DND-41 (cell line): ENCODE measurements at regions not wholly inside any gene's neighbourhood (a gene's known extent, or its start where the extent isn't known, plus 50 kb on each side); places are given as distances from the start of the nearest gene placed in this dataset.

Experiments
- ATAC-seq: fragments of 200-7000 bp; cut with Tn5 transposase; 3 replicates; pipeline ENCODE4 v1.9.1; 2021; ENCODE audit warnings: low read depth; ENCODE audit not compliant: insufficient read depth
- DNase-seq: peaks from one replicate; pipeline ENCODE4 v3.0.0-alpha.2; 2020
- H2AFZ ChIP-seq: 2 replicates; pipeline ENCODE4 v1.6.0; 2012; ENCODE audit warnings: low read depth, low read length
- H3K27ac ChIP-seq: 2 replicates; pipeline ENCODE4 v1.5.1; 2012; ENCODE audit warnings: low read length, inconsistent platforms
- H3K27me3 ChIP-seq: fragments of 200-600 bp; sonication (generic); 2 replicates; pipeline ENCODE4 v1.6.0; 2012; ENCODE audit warnings: low read length, mild to moderate bottlenecking, inconsistent platforms; ENCODE audit not compliant: insufficient read depth, poor library complexity
- H3K36me3 ChIP-seq: 2 replicates; pipeline ENCODE4 v1.5.1; 2012; ENCODE audit warnings: low read length, inconsistent platforms; ENCODE audit not compliant: insufficient read depth
- H3K4me1 ChIP-seq: 2 replicates; pipeline ENCODE4 v1.5.1; 2012; ENCODE audit warnings: mild to moderate bottlenecking, low read length; ENCODE audit not compliant: insufficient read depth
- H3K4me2 ChIP-seq: 2 replicates; pipeline ENCODE4 v1.6.0; 2012; ENCODE audit warnings: mild to moderate bottlenecking, moderate library complexity, low read length, inconsistent platforms; ENCODE audit not compliant: insufficient read depth
- H3K4me3 ChIP-seq, 2 experiments: fragments of 200-600 bp in 1 of 2; shearing (Covaris generic) in 1 of 2; 2 replicates each; pipeline ENCODE4 v1.5.1; 2012 to 2016; ENCODE audit warnings: inconsistent platforms in 2 of 2, low read length in 2 of 2, mild to moderate bottlenecking in 2 of 2, low read depth in 1 of 2, moderate library complexity in 1 of 2
- H3K79me2 ChIP-seq: 2 replicates; pipeline ENCODE4 v1.6.0; 2012; ENCODE audit warnings: low read length, inconsistent platforms; ENCODE audit not compliant: insufficient read depth
- H3K9ac ChIP-seq: 2 replicates; pipeline ENCODE4 v1.6.0; 2012; ENCODE audit warnings: low read depth, mild to moderate bottlenecking, inconsistent platforms, low read length, moderate library complexity
- H3K9me3 ChIP-seq: 2 replicates; pipeline ENCODE4 v1.5.1; 2012; ENCODE audit warnings: low read length, moderate library complexity, mild to moderate bottlenecking, inconsistent platforms; ENCODE audit not compliant: insufficient read depth, severe bottlenecking
- H4K20me1 ChIP-seq: 2 replicates; pipeline ENCODE4 v1.6.0; 2012; ENCODE audit warnings: low read length; ENCODE audit not compliant: insufficient read depth
- EZH2 ChIP-seq: IDR thresholded peaks from 3 replicates; pipeline ENCODE4 v1.6.1; 2012; ENCODE audit warnings: borderline replicate concordance, low read depth, mild to moderate bottlenecking, moderate library complexity, low read length, inconsistent platforms; ENCODE audit not compliant: severe bottlenecking
- TF ChIP-seq, protein P1 (sequence below): IDR thresholded peaks from 2 replicates; pipeline ENCODE4 v1.5.1; 2012; ENCODE audit warnings: borderline replicate concordance, low read length, moderate library complexity, mild to moderate bottlenecking; ENCODE audit not compliant: poor library complexity, severe bottlenecking; ENCODE audit errors: extremely low read depth

GRCh38 chr2:222000326-222000725 lies 298.5 kb downstream of the PAX3 start:
- ATAC-seq: no peak
- Histone ChIP-seq H3K4me1 (no peaks in the 10 kb centered on the region), H2AFZ (no peak overlapping the region), H3K27ac (no peak overlapping the region), H3K79me2 (no peaks in the 10 kb centered on the region), H3K9ac (no peak overlapping the region), H3K36me3 (no peaks in the 10 kb centered on the region), H4K20me1 (no peaks in the 10 kb centered on the region), H3K4me2 (no peak overlapping the region), H3K27me3 (no peaks in the 10 kb centered on the region), H3K9me3 (no peaks in the 10 kb centered on the region), H3K4me3 (no peak overlapping the region)
- TF ChIP-seq, protein P1, sequence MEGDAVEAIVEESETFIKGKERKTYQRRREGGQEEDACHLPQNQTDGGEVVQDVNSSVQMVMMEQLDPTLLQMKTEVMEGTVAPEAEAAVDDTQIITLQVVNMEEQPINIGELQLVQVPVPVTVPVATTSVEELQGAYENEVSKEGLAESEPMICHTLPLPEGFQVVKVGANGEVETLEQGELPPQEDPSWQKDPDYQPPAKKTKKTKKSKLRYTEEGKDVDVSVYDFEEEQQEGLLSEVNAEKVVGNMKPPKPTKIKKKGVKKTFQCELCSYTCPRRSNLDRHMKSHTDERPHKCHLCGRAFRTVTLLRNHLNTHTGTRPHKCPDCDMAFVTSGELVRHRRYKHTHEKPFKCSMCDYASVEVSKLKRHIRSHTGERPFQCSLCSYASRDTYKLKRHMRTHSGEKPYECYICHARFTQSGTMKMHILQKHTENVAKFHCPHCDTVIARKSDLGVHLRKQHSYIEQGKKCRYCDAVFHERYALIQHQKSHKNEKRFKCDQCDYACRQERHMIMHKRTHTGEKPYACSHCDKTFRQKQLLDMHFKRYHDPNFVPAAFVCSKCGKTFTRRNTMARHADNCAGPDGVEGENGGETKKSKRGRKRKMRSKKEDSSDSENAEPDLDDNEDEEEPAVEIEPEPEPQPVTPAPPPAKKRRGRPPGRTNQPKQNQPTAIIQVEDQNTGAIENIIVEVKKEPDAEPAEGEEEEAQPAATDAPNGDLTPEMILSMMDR: no peak
- no peak for TF ChIP-seq EZH2
- DNase-seq: no peak

GRCh38 chr2:221999717-222000116 lies 299.1 kb downstream of the PAX3 start:
- Histone ChIP-seq H3K4me1 (no peaks in the 10 kb centered on the region), H4K20me1 (no peaks in the 10 kb centered on the region), H3K4me2 (no peak overlapping the region), H3K79me2 (no peaks in the 10 kb centered on the region), H3K27me3 (no peaks in the 10 kb centered on the region), H3K4me3 (no peak overlapping the region), H3K9ac (no peak overlapping the region), H2AFZ (no peak overlapping the region), H3K9me3 (no peaks in the 10 kb centered on the region), H3K36me3 (no peaks in the 10 kb centered on the region), H3K27ac (no peak overlapping the region)
- ATAC-seq (no peak), DNase-seq (no peak)
- TF ChIP-seq, protein P1: no peak
- TF ChIP-seq EZH2: no peak

DNA sequence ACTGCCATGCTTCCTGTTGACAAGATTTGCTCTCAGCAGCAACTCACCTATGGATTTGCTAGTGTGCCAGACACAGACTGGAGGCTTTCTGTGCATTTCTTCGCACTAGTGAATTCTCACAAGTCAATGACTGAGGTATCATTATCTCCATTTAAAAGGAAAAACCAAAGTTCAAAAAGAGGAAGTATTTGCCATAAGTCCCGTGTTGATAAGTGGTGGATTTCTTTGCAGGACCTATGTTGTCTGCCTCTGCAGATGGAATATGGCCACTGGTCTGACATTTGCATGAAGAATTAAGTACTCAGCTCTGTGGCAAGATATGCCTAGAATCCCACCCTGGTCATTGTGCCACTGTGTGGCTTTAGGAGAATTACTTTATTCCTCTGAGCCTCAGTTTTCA lies 299.6 kb downstream of the PAX3 start:
- H4K20me1 ChIP-seq: no peaks in the 10 kb centered on the region
- no peaks in the 10 kb centered on the region for H3K27me3 ChIP-seq
- no peaks in the 10 kb centered on the region for H3K79me2 ChIP-seq
- ATAC-seq (no peak), DNase-seq (no peak)
- no peaks in the 10 kb centered on the region for H3K4me1 ChIP-seq
- TF ChIP-seq EZH2: no peak
- TF ChIP-seq, protein P1: no peak
- no peaks in the 10 kb centered on the region for H3K9me3 ChIP-seq
- H3K4me2 ChIP-seq: no peak overlapping the region
- no peak overlapping the region for H3K4me3 ChIP-seq
- H2AFZ ChIP-seq: no peak overlapping the region
- no peaks in the 10 kb centered on the region for H3K36me3 ChIP-seq
- H3K27ac ChIP-seq: no peak overlapping the region
- H3K9ac ChIP-seq: no peak overlapping the region

- Histone ChIP-seq H3K4me1 (no peaks in the 10 kb centered on the region), H3K9ac (no peak overlapping the region), H3K4me3 (no peak overlapping the region), H3K36me3 (no peaks in the 10 kb centered on the region), H3K4me2 (no peak overlapping the region), H3K27me3 (no peaks in the 10 kb centered on the region), H2AFZ (no peak overlapping the region), H3K9me3 (no peaks in the 10 kb centered on the region), H3K79me2 (no peaks in the 10 kb centered on the region), H4K20me1 (no peaks in the 10 kb centered on the region), H3K27ac (no peak overlapping the region)
- ATAC-seq (no peak), DNase-seq (no peak)
- TF ChIP-seq, protein P1: no peak
- TF ChIP-seq EZH2: no peak
These were observed 301.1 kb downstream of the PAX3 start for GRCh38 chr2:221997683-221998082.
